Panc1 (cell line): ENCODE measurements at regions not wholly inside any gene's neighbourhood (a gene's known extent, or its start where the extent isn't known, plus 50 kb on each side); places are given as distances from the start of the nearest gene placed in this dataset.

Source experiments
- ATAC-seq: fragments of 200-7000 bp; cut with Tn5 transposase; 2 replicates; pipeline ENCODE4 v1.9.1; 2020; ENCODE audit warnings: mild to moderate bottlenecking, moderate library complexity
- BruUV-seq: library from RNA; stranded (reverse); fragments of 400-500 nt; replicated peaks from 2 replicates; lab custom pipeline; 2021; lab: Mats Ljungman, UMichigan
- CTCF ChIA-PET: fragments of 300-600 bp; sonication (Branson Sonifier 250); formaldehyde crosslinking; loops from one replicate; lab custom pipeline; 2022; ENCODE audit warnings: antibody characterized with exemption; lab: Charles Lee
- POLR2A ChIA-PET: fragments of 300-600 bp; sonication (Branson Sonifier 250); formaldehyde crosslinking; loops from one replicate; lab custom pipeline; 2022; ENCODE audit warnings: antibody characterized with exemption; lab: Charles Lee
- DNase-seq: peaks from one replicate; pipeline ENCODE4 v3.0.0-alpha.2; 2010; ENCODE audit warnings: low read depth, low spot score
- H3K27ac ChIP-seq: 2 replicates; pipeline ENCODE4 v1.5.1; 2011; ENCODE audit warnings: mild to moderate bottlenecking, low read length, inconsistent platforms
- H3K27me3 ChIP-seq: fragments of 200-500 bp; sonication (Bioruptor generic); 2 replicates; pipeline ENCODE4 v1.6.0; 2014; ENCODE audit warnings: low read length, inconsistent platforms; ENCODE audit not compliant: control insufficient read depth, insufficient read depth
- H3K36me3 ChIP-seq: fragments of 200-500 bp; sonication (Bioruptor generic); 2 replicates; pipeline ENCODE4 v1.5.1; 2014; ENCODE audit warnings: inconsistent platforms, mild to moderate bottlenecking, low read length, moderate library complexity; ENCODE audit not compliant: control insufficient read depth, insufficient read depth
- H3K4me1 ChIP-seq: 2 replicates; pipeline ENCODE4 v1.5.1; 2011; ENCODE audit warnings: inconsistent platforms, mild to moderate bottlenecking, low read length, moderate library complexity; ENCODE audit not compliant: control insufficient read depth, insufficient read depth
- H3K4me3 ChIP-seq, 2 experiments: 2 replicates each; pipeline ENCODE4 v1.5.1; 2011 to 2012; ENCODE audit warnings: low read depth in 2 of 2, low read length in 2 of 2, mild to moderate bottlenecking in 2 of 2, inconsistent platforms in 1 of 2, moderate library complexity in 1 of 2
- H3K9me3 ChIP-seq: fragments of 200-500 bp; sonication (Bioruptor generic); 2 replicates; pipeline ENCODE4 v1.5.1; 2014; ENCODE audit warnings: low read depth, mild to moderate bottlenecking, inconsistent platforms, low read length, moderate library complexity; ENCODE audit not compliant: control insufficient read depth, insufficient read depth
- CTCF ChIP-seq: fragments of 450-650 bp; IDR thresholded peaks from 2 replicates; pipeline ENCODE4 v1.5.1; 2017; ENCODE audit warnings: mild to moderate bottlenecking
- POLR2AphosphoS5 ChIP-seq: IDR thresholded peaks from 2 replicates; pipeline ENCODE4 v1.6.1; 2012; ENCODE audit warnings: mild to moderate bottlenecking, low read depth, low read length, moderate library complexity
- REST ChIP-seq, 2 experiments: IDR thresholded peaks; 2 replicates each; pipeline ENCODE4 v1.6.1; 2011 to 2012; ENCODE audit warnings: low read depth in 2 of 2, control low read depth in 1 of 2, low read length in 1 of 2, mild to moderate bottlenecking in 1 of 2, moderate library complexity in 1 of 2; ENCODE audit not compliant: insufficient read depth in 1 of 2
- SIN3A ChIP-seq: IDR thresholded peaks from 2 replicates; pipeline ENCODE4 v1.6.1; 2012; ENCODE audit warnings: low read depth, mild to moderate bottlenecking, low read length, moderate library complexity, borderline replicate concordance; ENCODE audit not compliant: insufficient read depth
- TCF7L2 ChIP-seq: IDR thresholded peaks from 2 replicates; pipeline ENCODE4 v1.6.1; 2011; ENCODE audit warnings: mild to moderate bottlenecking, low read depth, low read length, inconsistent platforms
- in situ Hi-C: cut with HindIII; loops from 2 replicates; pipeline ENCODE4 v1.10.0; 2016; ENCODE audit warnings: low sequenced_read_pairs, low pct_unique_long_range_greater_than_20kb
- intact Hi-C: fragments of 100-400 bp; cut with micrococcal nuclease; formaldehyde crosslinking; loops from one replicate; pipeline ENCODE4 v1.10.0; 2022; ENCODE audit not compliant: unreplicated experiment

- intact Hi-C loops: no loop called here
- H3K9me3 ChIP-seq: no peaks in the 10 kb centered on the region
- no peak overlapping the region for H3K4me3 ChIP-seq
- in situ Hi-C loops: no loop called here
- no peak for DNase-seq
- POLR2A ChIA-PET: no interaction called here
- H3K27ac ChIP-seq: no peak overlapping the region
- H3K27me3 ChIP-seq: no peaks in the 10 kb centered on the region
- BruUV-seq: no TSS peak
- H3K36me3 ChIP-seq: no peaks in the 10 kb centered on the region
- CTCF ChIA-PET: no interaction called here
- TF ChIP-seq SIN3A (no peak), REST (IDR thresholded peaks at IDR 0.05; ENCODE audit: insufficient read depth in 1 of 2, low read depth in 2 of 2, low read length in 1 of 2) (no peak)
- H3K4me1 ChIP-seq: no peaks in the 10 kb centered on the region
- no peak for ATAC-seq
These were observed 1082.6 kb upstream of the CELF4 start for GRCh38 chr18:38648179-38648578.

GRCh38 chr18:38646296-38646695, 1080.7 kb upstream of the CELF4 start:
- in situ Hi-C loops (no loop called here), intact Hi-C loops (no loop called here)
- Histone ChIP-seq H3K4me3 (no peak overlapping the region), H3K9me3 (no peaks in the 10 kb centered on the region), H3K27ac (no peak overlapping the region), H3K36me3 (no peaks in the 10 kb centered on the region), H3K27me3 (no peaks in the 10 kb centered on the region), H3K4me1 (no peaks in the 10 kb centered on the region)
- no TSS peak for BruUV-seq
- DNase-seq (no peak), ATAC-seq (no peak)
- ChIA-PET CTCF (no interaction called here), POLR2A (no interaction called here)
- TF ChIP-seq CTCF (no peak), SIN3A (no peak), POLR2AphosphoS5 (no peak), TCF7L2 (no peak), REST (IDR thresholded peaks at IDR 0.05; ENCODE audit: insufficient read depth in 1 of 2, low read depth in 2 of 2, low read length in 1 of 2) (no peak)
